IMR-90 (cell line): ENCODE measurements at regions not wholly inside any gene's neighbourhood (a gene's known extent, or its start where the extent isn't known, plus 50 kb on each side); places are given as distances from the start of the nearest gene placed in this dataset.

Source experiments
- ATAC-seq: fragments of 200-7000 bp; cut with Tn5 transposase; 2 replicates; pipeline ENCODE4 v1.9.1; 2020; ENCODE audit warnings: low read depth, mild to moderate bottlenecking, moderate library complexity
- BruUV-seq: library from RNA; stranded (reverse); fragments of 400-500 nt; replicated peaks from 2 replicates; lab custom pipeline; 2021; lab: Mats Ljungman, UMichigan
- CTCF ChIA-PET: fragments of 300-600 bp; formaldehyde crosslinking; extraction: SDS; loops from one replicate; lab custom pipeline; 2021; ENCODE audit warnings: antibody characterized with exemption; lab: Yijun Ruan, JAX
- POLR2A ChIA-PET: fragments of 300-600 bp; sonication (Branson Sonifier 250); formaldehyde crosslinking; loops from one replicate; lab custom pipeline; 2022; ENCODE audit warnings: antibody characterized with exemption; ENCODE audit not compliant: unreplicated experiment; lab: Charles Lee
- DNase-seq: peaks from one replicate; pipeline ENCODE4 v3.0.0; 2013
- H2AFZ ChIP-seq: replicated peaks from 2 replicates; pipeline ENCODE3; 2013; ENCODE audit warnings: low read length, mild to moderate bottlenecking; ENCODE audit not compliant: poor library complexity
- H2AK5ac ChIP-seq: 2 replicates; pipeline ENCODE4 v1.6.1; 2013; ENCODE audit warnings: low read depth, low read length, inconsistent platforms
- H2AK9ac ChIP-seq: replicated peaks from 2 replicates; pipeline ENCODE3; 2013; ENCODE audit warnings: mild to moderate bottlenecking, low read depth, low read length, moderate library complexity; ENCODE audit not compliant: poor library complexity
- H2BK120ac ChIP-seq: 2 replicates; pipeline ENCODE4 v1.6.1; 2013; ENCODE audit warnings: low read depth, low read length, inconsistent platforms
- H2BK15ac ChIP-seq: 3 replicates; pipeline ENCODE4 v1.6.1; 2013; ENCODE audit warnings: low read depth, low read length, inconsistent platforms
- H2BK20ac ChIP-seq: 2 replicates; pipeline ENCODE4 v1.6.1; 2013; ENCODE audit warnings: low read depth, mild to moderate bottlenecking, inconsistent platforms, low read length, moderate library complexity
- H2BK5ac ChIP-seq: 2 replicates; pipeline ENCODE4 v1.6.1; 2013; ENCODE audit warnings: mild to moderate bottlenecking, low read depth, low read length, inconsistent platforms; ENCODE audit not compliant: poor library complexity, severe bottlenecking
- H3K14ac ChIP-seq: replicated peaks from 2 replicates; pipeline ENCODE4 v1.6.1; 2013; ENCODE audit warnings: low read depth, low read length, inconsistent platforms
- H3K18ac ChIP-seq: 2 replicates; pipeline ENCODE4 v1.6.1; 2013; ENCODE audit warnings: low read depth, low read length, control low read depth
- H3K23ac ChIP-seq: 2 replicates; pipeline ENCODE4 v1.6.1; 2013; ENCODE audit warnings: low read depth, low read length, inconsistent platforms
- H3K27ac ChIP-seq: 2 replicates; pipeline ENCODE4 v1.5.1; 2013; ENCODE audit warnings: mild to moderate bottlenecking, control low read depth, low read length; ENCODE audit not compliant: insufficient read depth
- H3K27me3 ChIP-seq: 2 replicates; pipeline ENCODE4 v1.6.1; 2013; ENCODE audit warnings: low read length; ENCODE audit not compliant: control insufficient read depth, insufficient read depth
- H3K36me3 ChIP-seq: 2 replicates; pipeline ENCODE4 v1.6.1; 2013; ENCODE audit warnings: low read length, mixed read lengths; ENCODE audit not compliant: control insufficient read depth, insufficient read depth
- H3K4ac ChIP-seq: 2 replicates; pipeline ENCODE4 v1.6.1; 2013; ENCODE audit warnings: low read depth, low read length, inconsistent platforms
- H3K4me1 ChIP-seq: 2 replicates; pipeline ENCODE4 v1.6.1; 2013; ENCODE audit warnings: low read length, mixed read lengths; ENCODE audit not compliant: control insufficient read depth, insufficient read depth
- H3K4me2 ChIP-seq: 2 replicates; pipeline ENCODE4 v1.6.1; 2013; ENCODE audit warnings: low read depth, mild to moderate bottlenecking, control low read depth, low read length, moderate library complexity
- H3K4me3 ChIP-seq: 2 replicates; pipeline ENCODE4 v1.5.1; 2013; ENCODE audit warnings: low read depth, mild to moderate bottlenecking, control low read depth, low read length, moderate library complexity; ENCODE audit not compliant: insufficient read depth
- H3K56ac ChIP-seq: 2 replicates; pipeline ENCODE4 v1.6.1; 2013; ENCODE audit warnings: low read length, inconsistent platforms; ENCODE audit not compliant: insufficient read depth; ENCODE audit errors: extremely low read depth
- H3K79me1 ChIP-seq, 2 experiments: 2 replicates each; pipeline ENCODE4 v1.6.1; 2013; ENCODE audit warnings: low read length in 2 of 2, inconsistent platforms in 1 of 2, low read depth in 1 of 2
- H3K9ac ChIP-seq: 2 replicates; pipeline ENCODE4 v1.6.1; 2013; ENCODE audit warnings: low read depth, low read length, control low read depth
- H3K9me1 ChIP-seq: 2 replicates; pipeline ENCODE4 v1.6.1; 2013; ENCODE audit warnings: low read length, inconsistent platforms; ENCODE audit not compliant: insufficient read depth
- H3K9me3 ChIP-seq: 2 replicates; pipeline ENCODE4 v1.6.1; 2013; ENCODE audit warnings: low read length; ENCODE audit not compliant: control insufficient read depth, insufficient read depth
- H4K20me1 ChIP-seq: 2 replicates; pipeline ENCODE4 v1.6.1; 2013; ENCODE audit warnings: low read length, inconsistent platforms; ENCODE audit not compliant: insufficient read depth
- H4K5ac ChIP-seq: 2 replicates; pipeline ENCODE4 v1.6.1; 2013; ENCODE audit warnings: mild to moderate bottlenecking, low read depth, low read length, control low read depth
- H4K8ac ChIP-seq, 2 experiments: 2 replicates each; pipeline ENCODE4 v1.6.1; 2013; ENCODE audit warnings: low read depth in 2 of 2, low read length in 2 of 2, control low read depth in 1 of 2, inconsistent platforms in 1 of 2
- H4K91ac ChIP-seq: 2 replicates; pipeline ENCODE4 v1.6.1; 2013; ENCODE audit warnings: low read depth, low read length, inconsistent platforms; ENCODE audit not compliant: insufficient read depth
- BHLHE40 ChIP-seq: fragments of 150-350 bp; IDR thresholded peaks from 2 replicates; pipeline ENCODE4 v1.6.1; 2016; ENCODE audit warnings: mild to moderate bottlenecking, low read depth, low read length
- CEBPB ChIP-seq: IDR thresholded peaks from 2 replicates; pipeline ENCODE4 v1.6.1; 2012; ENCODE audit warnings: low read depth, low read length, improper control_type of control experiment
- CHD1 ChIP-seq: IDR thresholded peaks from 2 replicates; pipeline ENCODE4 v1.6.1; 2012; ENCODE audit warnings: low read depth, low read length, improper control_type of control experiment
- CTCF ChIP-seq: conservative IDR thresholded peaks from 2 replicates; pipeline ENCODE4 v1.5.1; 2012; ENCODE audit warnings: mild to moderate bottlenecking, low read depth, low read length, improper control_type of control experiment
- FOS ChIP-seq: fragments of 150-350 bp; IDR thresholded peaks from 2 replicates; pipeline ENCODE4 v1.6.1; 2016; ENCODE audit warnings: low read depth, low read length
- MAFK ChIP-seq: IDR thresholded peaks from 2 replicates; pipeline ENCODE4 v1.6.1; 2012; ENCODE audit warnings: low read depth, low read length, improper control_type of control experiment
- MAZ ChIP-seq: IDR thresholded peaks from 2 replicates; pipeline ENCODE4 v1.6.1; 2012; ENCODE audit warnings: low read depth, mild to moderate bottlenecking, low read length, improper control_type of control experiment, moderate library complexity, borderline replicate concordance
- MXI1 ChIP-seq: IDR thresholded peaks from 2 replicates; pipeline ENCODE4 v1.6.1; 2012; ENCODE audit warnings: low read depth, mild to moderate bottlenecking, low read length, moderate library complexity, borderline replicate concordance
- NFE2L2 ChIP-seq: fragments of 150-350 bp; IDR thresholded peaks from 2 replicates; pipeline ENCODE4 v1.6.1; 2016; ENCODE audit warnings: low read depth, mild to moderate bottlenecking, low read length
- POLR2A ChIP-seq: IDR thresholded peaks from 2 replicates; pipeline ENCODE4 v1.6.1; 2012; ENCODE audit warnings: mild to moderate bottlenecking, low read depth, low read length
- RAD21 ChIP-seq: IDR thresholded peaks from 2 replicates; pipeline ENCODE4 v1.6.1; 2012; ENCODE audit warnings: low read length, improper control_type of control experiment
- RCOR1 ChIP-seq: IDR thresholded peaks from 2 replicates; pipeline ENCODE4 v1.6.1; 2012; ENCODE audit warnings: mild to moderate bottlenecking, low read length, improper control_type of control experiment; ENCODE audit not compliant: insufficient replicate concordance
- RFX5 ChIP-seq: IDR thresholded peaks from 2 replicates; pipeline ENCODE4 v1.8.0; 2012; ENCODE audit warnings: low read depth, mild to moderate bottlenecking, low read length, moderate library complexity
- SMC3 ChIP-seq: fragments of 150-350 bp; IDR thresholded peaks from 2 replicates; pipeline ENCODE4 v1.6.1; 2016; ENCODE audit warnings: low read depth, mild to moderate bottlenecking, antibody characterized with exemption, low read length, moderate library complexity
- USF2 ChIP-seq: fragments of 150-350 bp; IDR thresholded peaks from 2 replicates; pipeline ENCODE4 v1.6.1; 2017; ENCODE audit warnings: mild to moderate bottlenecking, antibody characterized with exemption, low read length, low read depth
- WGBS, 2 experiments: methylation state at CpG; one replicate each; pipeline versions ENCODE4 v1.1.5 to v1.1.7; 2013; ENCODE audit warnings: missing lambda C conversion rate in 2 of 2; ENCODE audit not compliant: insufficient read length in 1 of 2; ENCODE audit errors: extremely low coverage in 2 of 2; 5-methylcytosine and 5-hydroxymethylcytosine counted together
- dilution Hi-C: fragments of 300-500 bp; cut with HindIII; formaldehyde crosslinking; loops from one replicate; pipeline ENCODE4 v1.14.3; 2018; ENCODE audit warnings: low sequenced_read_pairs; ENCODE audit not compliant: unreplicated experiment
- in situ Hi-C: fragments of 300-500 bp; cut with MboI; formaldehyde crosslinking; loops from 3 replicates; pipeline ENCODE4 v1.14.3; 2019; ENCODE audit warnings: low sequenced_read_pairs, inconsistent platforms, mixed read lengths
- intact Hi-C: fragments of 100-400 bp; cut with micrococcal nuclease; formaldehyde crosslinking; loops from 2 replicates; pipeline ENCODE4 v1.10.0; 2022
- TF ChIP-seq, protein P1 (sequence below): fragments of 150-350 bp; IDR thresholded peaks from 2 replicates; pipeline ENCODE4 v1.6.1; 2016; ENCODE audit warnings: low read depth, mild to moderate bottlenecking, low read length, moderate library complexity, borderline replicate concordance

DNA sequence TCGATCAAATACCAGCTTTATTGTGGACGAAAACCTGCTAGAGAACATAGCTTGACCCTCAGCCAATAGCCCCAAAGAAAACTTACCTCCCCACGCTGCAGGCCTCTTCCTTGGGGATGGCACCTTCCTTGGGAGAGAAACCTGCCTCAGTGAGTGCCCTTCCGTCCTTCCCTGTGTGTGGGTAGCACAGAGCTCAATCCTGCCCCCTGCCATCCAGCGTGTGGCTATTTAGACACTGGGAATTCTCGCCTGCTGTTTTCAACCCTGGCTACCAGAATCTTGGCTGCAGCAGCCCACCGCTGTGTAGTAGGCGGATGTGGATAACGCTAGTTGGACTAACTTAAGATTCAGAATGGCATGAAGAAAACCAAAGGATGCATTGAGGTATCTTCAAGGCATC, 238.2 kb downstream of the TEX36 start:
- DNase-seq (no peak), ATAC-seq (no peak)
- Histone ChIP-seq H3K36me3 (no peaks in the 10 kb centered on the region), H3K4ac (no peak overlapping the region), H2BK5ac (no peak overlapping the region), H3K27ac (no peak overlapping the region), H2BK20ac (no peak overlapping the region), H4K20me1 (no peaks in the 10 kb centered on the region), H2AFZ (no peak overlapping the region), H3K23ac (no peak overlapping the region), H2BK15ac (no peak overlapping the region), H3K14ac (no peak overlapping the region), H3K18ac (no peak overlapping the region), H3K27me3 (no peaks in the 10 kb centered on the region; the same call in none of the 2 replicates), H2AK5ac (no peak overlapping the region), H3K4me1 (no peaks in the 10 kb centered on the region), H3K56ac (no peak overlapping the region), H2BK120ac (no peak overlapping the region), H3K4me3 (no peak overlapping the region), H3K9ac (no peak overlapping the region), H3K9me3 (no peaks in the 10 kb centered on the region), H2AK9ac (no peak overlapping the region), H3K79me1 (no peaks in the 10 kb centered on the region), H4K91ac (no peak overlapping the region), H4K5ac (no peak overlapping the region), H3K4me2 (no peak overlapping the region), H4K8ac (no peak overlapping the region), H3K9me1 (no peaks in the 10 kb centered on the region)
- in situ Hi-C loops (no loop called here), dilution Hi-C loops (no loop called here), intact Hi-C loops (no loop called here)
- POLR2A ChIA-PET, result no interaction called here
- CTCF ChIA-PET, result no interaction called here
- TF ChIP-seq BHLHE40 (no peak), SMC3 (no peak), CTCF (no peak), MAFK (no peak), RCOR1 (no peak), MXI1 (no peak), USF2 (no peak), MAZ (no peak), CHD1 (no peak), NFE2L2 (no peak), RAD21 (no peak), POLR2A (no peak), FOS (no peak), CEBPB (no peak), RFX5 (no peak)
- TF ChIP-seq, protein P1, sequence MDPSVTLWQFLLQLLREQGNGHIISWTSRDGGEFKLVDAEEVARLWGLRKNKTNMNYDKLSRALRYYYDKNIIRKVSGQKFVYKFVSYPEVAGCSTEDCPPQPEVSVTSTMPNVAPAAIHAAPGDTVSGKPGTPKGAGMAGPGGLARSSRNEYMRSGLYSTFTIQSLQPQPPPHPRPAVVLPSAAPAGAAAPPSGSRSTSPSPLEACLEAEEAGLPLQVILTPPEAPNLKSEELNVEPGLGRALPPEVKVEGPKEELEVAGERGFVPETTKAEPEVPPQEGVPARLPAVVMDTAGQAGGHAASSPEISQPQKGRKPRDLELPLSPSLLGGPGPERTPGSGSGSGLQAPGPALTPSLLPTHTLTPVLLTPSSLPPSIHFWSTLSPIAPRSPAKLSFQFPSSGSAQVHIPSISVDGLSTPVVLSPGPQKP, result no peak
- WGBS, 2 experiments, result 54% methylated on average over 2 of the region's 9 CpGs; no CpG with 5 or more reads in 1 of the 2 experiments
- no TSS peak for BruUV-seq
